Naive B cell (primary cell): ENCODE measurements at regions not wholly inside any gene's neighbourhood (a gene's known extent, or its start where the extent isn't known, plus 50 kb on each side); places are given as distances from the start of the nearest gene placed in this dataset.

ENCODE experiments used
- ATAC-seq, 2 donors: fragments of 150-1000 bp; cut with Tn5 transposase; 2 replicates each; pipeline ENCODE4 v1.10.0; 2021; ENCODE audit warnings: low read depth in 2 of 2, mild to moderate bottlenecking in 2 of 2, moderate library complexity in 2 of 2
- DNase-seq: peaks from one replicate; pipeline ENCODE4 v3.0.0; 2022
- H3K27ac Mint-ChIP-seq, 6 donors: one replicate each; pipeline ENCODE4 v1.8.0; 2020 to 2022; ENCODE audit warnings: mild to moderate bottlenecking in 6 of 6, mixed read lengths in 6 of 6, moderate library complexity in 5 of 6, inconsistent platforms in 2 of 6
- H3K27me3 Mint-ChIP-seq, 3 donors: one replicate each; pipeline ENCODE4 v1.8.0; 2021 to 2022; ENCODE audit warnings: mixed read lengths in 3 of 3, mild to moderate bottlenecking in 1 of 3
- H3K36me3 Mint-ChIP-seq, 2 donors: one replicate each; pipeline ENCODE4 v1.8.0; 2020 to 2022; ENCODE audit warnings: mixed read lengths in 2 of 2, inconsistent platforms in 1 of 2, mild to moderate bottlenecking in 1 of 2
- H3K4me1 Mint-ChIP-seq, 3 donors: one replicate each; pipeline ENCODE4 v1.8.0; 2020 to 2022; ENCODE audit warnings: mixed read lengths in 3 of 3, inconsistent platforms in 1 of 3, mild to moderate bottlenecking in 1 of 3, moderate library complexity in 1 of 3
- H3K4me3 Mint-ChIP-seq, 8 donors: one replicate each; pipeline ENCODE4 v1.8.0; 2020 to 2022; ENCODE audit warnings: mild to moderate bottlenecking in 8 of 8, mixed read lengths in 8 of 8, moderate library complexity in 8 of 8, inconsistent platforms in 2 of 8
- H3K9me3 Mint-ChIP-seq, 7 donors: one replicate each; pipeline ENCODE4 v1.8.0; 2020 to 2022; ENCODE audit warnings: mixed read lengths in 7 of 7, mild to moderate bottlenecking in 5 of 7, inconsistent platforms in 2 of 7, moderate library complexity in 1 of 7

DNA sequence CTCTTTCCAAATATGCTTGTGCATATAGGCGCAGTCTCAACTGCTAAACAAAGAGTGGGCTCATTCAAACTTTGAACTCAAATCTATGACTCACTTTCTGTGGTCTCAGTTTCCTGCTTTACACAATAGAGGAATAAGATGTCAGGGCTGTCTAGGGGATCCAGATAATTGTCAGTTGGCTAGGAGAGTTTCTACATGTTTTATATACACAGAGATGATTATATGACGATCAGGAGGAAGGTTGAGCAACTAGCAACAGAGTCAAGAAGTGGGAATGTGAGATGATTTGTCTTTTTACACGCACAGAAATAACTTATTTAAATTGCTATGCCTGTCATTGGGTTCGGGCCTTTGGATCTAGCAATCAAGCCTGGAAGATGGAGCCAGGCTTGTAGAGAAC, 299.4 kb upstream of the LYPLAL1 start:
- ATAC-seq, result no peak
- H3K9me3 Mint-ChIP-seq, result peaks cover 0 to 2% (median 0%) of the 10 kb centered on the region in 7 donors

DNA sequence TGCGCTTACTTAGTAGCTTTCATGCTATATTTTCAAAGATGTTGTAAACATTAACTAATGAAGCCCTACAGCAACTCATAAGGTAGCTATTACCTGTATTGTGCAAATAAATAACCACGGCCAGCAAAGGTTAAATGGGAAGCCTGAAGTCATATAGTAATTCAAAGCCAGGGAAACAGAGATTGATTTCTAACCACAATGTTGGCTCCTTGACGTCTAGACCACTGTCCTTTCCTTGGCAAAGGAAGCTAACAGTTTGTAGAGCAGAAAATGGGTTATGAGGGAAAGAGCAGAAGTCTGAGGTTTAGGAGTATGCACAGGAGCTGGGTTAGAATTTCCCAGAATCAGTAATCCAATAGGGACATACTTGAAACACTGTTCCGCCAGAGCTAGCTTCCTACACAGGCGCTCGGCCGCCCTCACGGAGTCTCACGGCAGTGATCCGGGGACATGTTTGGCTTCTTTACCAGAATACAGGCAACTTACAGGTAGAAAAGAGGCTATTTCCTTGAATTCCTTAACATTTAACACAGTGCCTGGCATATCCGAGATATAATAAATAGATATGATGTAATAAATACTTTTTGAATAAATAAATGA, 298.8 kb upstream of the LYPLAL1 start:
- ATAC-seq (no peak), DNase-seq (no peak)
- H3K9me3 Mint-ChIP-seq, result peaks cover 0 to 2% (median 0%) of the 10 kb centered on the region in 7 donors
- peaks cover 0 to 9% (median 4%) of the 10 kb centered on the region in 3 donors for H3K27me3 Mint-ChIP-seq
- H3K27ac Mint-ChIP-seq, result no peak overlapping the region
- H3K36me3 Mint-ChIP-seq, result no peaks in the 10 kb centered on the region
- no peaks in the 10 kb centered on the region for H3K4me1 Mint-ChIP-seq
- H3K4me3 Mint-ChIP-seq, result no peak overlapping the region

More for the DNA sequence above, 299.4 kb upstream of the LYPLAL1 start:
- DNase-seq, result no peak
- Mint-ChIP-seq H3K27me3 (peaks cover 0 to 9% (median 4%) of the 10 kb centered on the region in 3 donors), H3K27ac (no peak overlapping the region), H3K4me1 (no peaks in the 10 kb centered on the region), H3K36me3 (no peaks in the 10 kb centered on the region), H3K4me3 (no peak overlapping the region)

- Mint-ChIP-seq H3K27ac (peak overlapping the region in 1 of 6 donors; percentile 20), H3K4me3 (no peak overlapping the region), H3K9me3 (peaks cover 0 to 3% (median 0%) of the 10 kb centered on the region in 7 donors), H3K27me3 (peaks cover 0 to 9% (median 0%) of the 10 kb centered on the region in 3 donors), H3K4me1 (no peaks in the 10 kb centered on the region), H3K36me3 (no peaks in the 10 kb centered on the region)
- ATAC-seq (no peak), DNase-seq (no peak)
These were observed 295.3 kb upstream of the LYPLAL1 start for GRCh38 chr1:218878369-218878768.

- ATAC-seq, result no peak
- Mint-ChIP-seq H3K27me3 (peaks cover 0 to 5% (median 0%) of the 10 kb centered on the region in 3 donors), H3K4me3 (no peak overlapping the region), H3K36me3 (no peaks in the 10 kb centered on the region), H3K9me3 (peaks cover 0 to 7% (median 3%) of the 10 kb centered on the region in 7 donors), H3K27ac (no peak overlapping the region), H3K4me1 (no peaks in the 10 kb centered on the region)
- no peak for DNase-seq
These were observed 293.1 kb upstream of the LYPLAL1 start for GRCh38 chr1:218880484-218881060.

DNA sequence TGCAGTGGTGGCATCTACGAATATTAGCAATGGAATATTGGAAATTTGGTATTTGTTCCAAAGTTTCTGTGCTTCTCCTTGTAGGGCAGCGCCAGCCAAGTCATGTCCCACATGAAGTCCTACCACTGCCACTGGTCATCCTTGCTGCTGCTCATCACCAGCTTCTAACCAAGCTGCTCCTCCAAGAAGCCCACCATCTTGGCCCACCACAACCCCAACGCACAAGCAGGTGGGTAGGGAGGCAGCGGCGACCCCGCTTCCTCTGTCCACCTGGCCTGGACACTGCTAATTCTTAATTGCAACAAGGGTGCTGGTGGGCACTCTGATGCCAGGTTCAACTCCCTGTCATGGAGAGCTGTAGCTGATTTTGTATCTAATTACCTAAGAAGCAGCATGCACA, 291.2 kb upstream of the LYPLAL1 start:
- Mint-ChIP-seq H3K36me3 (no peaks in the 10 kb centered on the region), H3K27me3 (peaks cover 0 to 5% (median 0%) of the 10 kb centered on the region in 3 donors), H3K27ac (no peak overlapping the region), H3K4me1 (no peaks in the 10 kb centered on the region), H3K9me3 (peaks cover 0 to 7% (median 3%) of the 10 kb centered on the region in 7 donors), H3K4me3 (no peak overlapping the region)
- no peak for ATAC-seq
- DNase-seq, result no peak

GRCh38 chr1:218886101-218886871, 287.4 kb upstream of the LYPLAL1 start:
- Mint-ChIP-seq H3K27me3 (peaks cover 0 to 5% (median 0%) of the 10 kb centered on the region in 3 donors), H3K9me3 (peaks cover 0 to 7% (median 0%) of the 10 kb centered on the region in 7 donors), H3K36me3 (no peaks in the 10 kb centered on the region), H3K27ac (no peak overlapping the region), H3K4me3 (no peak overlapping the region), H3K4me1 (no peaks in the 10 kb centered on the region)
- no peak for ATAC-seq
- DNase-seq, result no peak

DNA sequence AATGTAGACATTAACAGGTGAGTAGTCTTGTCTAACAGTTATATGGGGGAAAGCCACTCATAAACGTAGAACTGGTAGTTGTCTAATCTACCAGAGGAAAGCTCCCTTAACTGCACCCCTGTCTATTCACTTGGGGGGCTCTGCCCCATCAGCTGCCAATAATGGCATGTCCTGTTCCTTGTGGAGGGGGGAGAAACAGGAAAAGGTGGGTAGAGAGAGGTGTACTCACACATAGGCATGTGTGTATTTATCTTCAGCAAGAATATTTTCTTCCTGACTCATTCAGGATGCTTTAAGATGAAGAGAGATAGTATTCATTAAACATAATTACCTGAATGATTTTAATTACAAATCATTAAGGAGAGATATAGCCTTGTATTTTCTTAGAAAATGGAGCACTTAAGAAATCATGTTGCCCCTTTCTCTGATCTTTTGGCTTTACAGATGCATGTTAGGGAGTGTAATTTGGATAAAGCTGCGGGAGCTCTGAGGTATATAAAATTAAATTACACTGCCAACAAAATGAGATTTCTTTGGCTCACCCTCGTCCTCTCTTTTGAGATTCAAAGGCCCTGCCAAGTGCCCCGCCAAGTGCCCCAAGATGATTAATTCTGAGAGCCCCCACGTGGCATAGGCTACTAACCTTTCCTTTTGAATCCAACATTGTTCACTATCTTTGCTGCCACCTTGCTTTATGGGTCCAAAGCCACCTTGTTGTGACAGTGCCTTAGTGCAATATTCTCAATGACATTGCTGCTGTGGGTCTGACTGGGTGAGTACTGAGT, 286.3 kb upstream of the LYPLAL1 start:
- peaks cover 0 to 5% (median 0%) of the 10 kb centered on the region in 3 donors for H3K27me3 Mint-ChIP-seq
- DNase-seq, result no peak
- H3K36me3 Mint-ChIP-seq, result no peaks in the 10 kb centered on the region
- H3K9me3 Mint-ChIP-seq, result peaks cover 0 to 7% (median 0%) of the 10 kb centered on the region in 7 donors
- ATAC-seq, result no peak
- no peak overlapping the region for H3K4me3 Mint-ChIP-seq
- H3K4me1 Mint-ChIP-seq, result no peaks in the 10 kb centered on the region
- no peak overlapping the region for H3K27ac Mint-ChIP-seq

DNA sequence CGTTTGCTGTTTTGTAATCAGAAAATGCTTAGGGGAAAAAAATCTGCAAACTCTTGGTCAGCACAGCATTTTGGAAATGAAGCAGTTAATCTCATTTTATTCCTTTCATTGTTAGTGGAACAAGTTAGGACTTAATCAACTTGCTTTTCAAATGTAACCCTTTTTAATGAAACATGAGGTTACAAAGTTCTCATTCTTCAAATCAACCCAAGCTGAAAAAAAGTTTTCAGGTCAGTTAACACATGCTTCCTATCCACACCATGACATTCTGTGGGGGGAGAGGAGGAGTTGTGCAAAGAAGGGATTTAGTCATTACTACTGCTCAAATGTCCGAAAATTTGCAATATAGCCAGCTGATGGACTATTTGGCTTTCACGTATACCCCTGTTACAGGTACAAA, 283.2 kb upstream of the LYPLAL1 start:
- Mint-ChIP-seq H3K4me1 (no peaks in the 10 kb centered on the region), H3K4me3 (no peak overlapping the region), H3K36me3 (no peaks in the 10 kb centered on the region), H3K27me3 (no peaks in the 10 kb centered on the region), H3K9me3 (no peaks in the 10 kb centered on the region), H3K27ac (no peak overlapping the region)
- ATAC-seq (no peak), DNase-seq (no peak)

- ATAC-seq, result no peak
- Mint-ChIP-seq H3K4me1 (no peaks in the 10 kb centered on the region), H3K36me3 (no peaks in the 10 kb centered on the region), H3K9me3 (no peaks in the 10 kb centered on the region), H3K27ac (no peak overlapping the region), H3K27me3 (no peaks in the 10 kb centered on the region), H3K4me3 (no peak overlapping the region)
- no peak for DNase-seq
These were observed 282.1 kb upstream of the LYPLAL1 start for GRCh38 chr1:218891577-218891976.

GRCh38 chr1:218895064-218895587, 278.6 kb upstream of the LYPLAL1 start:
- no peaks in the 10 kb centered on the region for H3K9me3 Mint-ChIP-seq
- H3K27ac Mint-ChIP-seq, result no peak overlapping the region
- H3K36me3 Mint-ChIP-seq, result no peaks in the 10 kb centered on the region
- H3K27me3 Mint-ChIP-seq, result peaks cover 0 to 10% (median 0%) of the 10 kb centered on the region in 3 donors
- ATAC-seq (no peak), DNase-seq (no peak)
- no peaks in the 10 kb centered on the region for H3K4me1 Mint-ChIP-seq
- H3K4me3 Mint-ChIP-seq, result no peak overlapping the region

GRCh38 chr1:218896202-218896601, 277.5 kb upstream of the LYPLAL1 start:
- ATAC-seq (no peak), DNase-seq (no peak)
- Mint-ChIP-seq H3K4me1 (no peaks in the 10 kb centered on the region), H3K36me3 (no peaks in the 10 kb centered on the region), H3K27me3 (peaks cover 0 to 10% (median 0%) of the 10 kb centered on the region in 3 donors), H3K4me3 (no peak overlapping the region), H3K9me3 (no peaks in the 10 kb centered on the region), H3K27ac (no peak overlapping the region)

GRCh38 chr1:218898921-218899320, 274.8 kb upstream of the LYPLAL1 start:
- no peaks in the 10 kb centered on the region for H3K9me3 Mint-ChIP-seq
- no peak overlapping the region for H3K27ac Mint-ChIP-seq
- ATAC-seq (no peak), DNase-seq (no peak)
- H3K4me1 Mint-ChIP-seq, result no peaks in the 10 kb centered on the region
- no peaks in the 10 kb centered on the region for H3K36me3 Mint-ChIP-seq
- peaks cover 0 to 10% (median 0%) of the 10 kb centered on the region in 3 donors for H3K27me3 Mint-ChIP-seq
- H3K4me3 Mint-ChIP-seq, result no peak overlapping the region

DNA sequence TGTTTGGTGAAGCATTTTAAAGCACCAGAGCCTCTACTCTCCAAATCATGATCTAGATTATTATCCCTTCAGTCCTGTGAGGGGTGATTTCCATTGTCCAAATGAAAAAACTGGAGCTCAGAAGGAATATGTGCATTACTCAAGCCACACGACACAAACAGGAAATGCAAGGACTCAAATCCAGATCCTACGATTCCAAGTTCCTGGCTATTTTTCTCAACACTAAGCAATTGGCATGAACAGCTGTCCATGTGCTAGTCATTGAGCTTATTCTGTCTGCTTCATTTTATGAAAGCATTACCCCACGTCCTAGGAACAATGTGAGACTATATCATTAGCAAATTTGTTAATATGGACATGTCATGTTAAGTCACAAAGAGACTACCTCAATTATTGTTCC, 273.1 kb upstream of the LYPLAL1 start:
- H3K27me3 Mint-ChIP-seq, result peaks cover 0 to 10% (median 0%) of the 10 kb centered on the region in 3 donors
- H3K9me3 Mint-ChIP-seq, result peaks cover 0 to 2% (median 0%) of the 10 kb centered on the region in 7 donors
- no peaks in the 10 kb centered on the region for H3K4me1 Mint-ChIP-seq
- no peak for DNase-seq
- no peak overlapping the region for H3K4me3 Mint-ChIP-seq
- no peak overlapping the region for H3K27ac Mint-ChIP-seq
- ATAC-seq, result no peak
- no peaks in the 10 kb centered on the region for H3K36me3 Mint-ChIP-seq
